Astrocyte (in vitro differentiated cells and primary cell): ENCODE measurements at regions not wholly inside any gene's neighbourhood (a gene's known extent, or its start where the extent isn't known, plus 50 kb on each side); places are given as distances from the start of the nearest gene placed in this dataset.
"Not testable (repeated sequence)": the region's sequence is repeated elsewhere in the genome, so short reads cannot be mapped to it uniquely, and the experiment has no call there.

Experiments
- DNase-seq: peaks from one replicate; pipeline ENCODE4 v3.0.0-alpha.2; 2010; ENCODE audit warnings: low read depth
- FAIRE-seq: peaks from 2 replicates; lab custom pipeline; 2011; peaks lifted over from hg19 to GRCh38; lab: Jason Lieb, UNC
- H2AFZ ChIP-seq: 2 replicates; pipeline ENCODE4 v1.6.0; 2012; ENCODE audit warnings: low read depth, low read length, inconsistent platforms
- H3K27ac ChIP-seq: 2 replicates; pipeline ENCODE4 v1.5.1; 2011; ENCODE audit warnings: low read depth, low read length, inconsistent platforms
- H3K27me3 ChIP-seq: 2 replicates; pipeline ENCODE4 v1.6.0; 2011; ENCODE audit warnings: low read length, inconsistent platforms; ENCODE audit not compliant: insufficient read depth
- H3K36me3 ChIP-seq: 2 replicates; pipeline ENCODE4 v1.5.1; 2011; ENCODE audit warnings: low read length, inconsistent platforms; ENCODE audit not compliant: insufficient read depth
- H3K4me1 ChIP-seq: 2 replicates; pipeline ENCODE4 v1.5.1; 2011; ENCODE audit warnings: low read length, inconsistent platforms; ENCODE audit not compliant: insufficient read depth
- H3K4me2 ChIP-seq: 2 replicates; pipeline ENCODE4 v1.6.0; 2012; ENCODE audit warnings: low read length, inconsistent platforms
- H3K4me3 ChIP-seq: 2 replicates; pipeline ENCODE4 v1.5.1; 2011; ENCODE audit warnings: low read depth, mild to moderate bottlenecking, low read length, inconsistent platforms; ENCODE audit not compliant: insufficient read depth
- H3K79me2 ChIP-seq: 2 replicates; pipeline ENCODE4 v1.6.0; 2012; ENCODE audit warnings: mild to moderate bottlenecking, low read length, inconsistent platforms; ENCODE audit not compliant: insufficient read depth
- H3K9ac ChIP-seq: 2 replicates; pipeline ENCODE4 v1.6.0; 2012; ENCODE audit warnings: mild to moderate bottlenecking, low read length, inconsistent platforms
- H3K9me3 ChIP-seq: 2 replicates; pipeline ENCODE4 v1.5.1; 2012; ENCODE audit warnings: low read depth, mild to moderate bottlenecking, low read length, inconsistent platforms; ENCODE audit not compliant: insufficient read depth
- H4K20me1 ChIP-seq: 2 replicates; pipeline ENCODE4 v1.6.0; 2012; ENCODE audit warnings: low read length, inconsistent platforms; ENCODE audit not compliant: insufficient read depth
- H3K27ac Mint-ChIP-seq: one replicate; pipeline ENCODE4 v1.8.0; 2021; ENCODE audit warnings: mild to moderate bottlenecking, mixed read lengths; ENCODE audit not compliant: unreplicated experiment
- H3K27me3 Mint-ChIP-seq: one replicate; pipeline ENCODE4 v1.8.0; 2021; ENCODE audit warnings: low read depth, mixed read lengths; ENCODE audit not compliant: unreplicated experiment
- H3K36me3 Mint-ChIP-seq: one replicate; pipeline ENCODE4 v1.8.0; 2021; ENCODE audit warnings: low read depth, mixed read lengths; ENCODE audit not compliant: unreplicated experiment
- H3K4me1 Mint-ChIP-seq: one replicate; pipeline ENCODE4 v1.8.0; 2021; ENCODE audit warnings: low read depth, mixed read lengths; ENCODE audit not compliant: unreplicated experiment
- H3K4me3 Mint-ChIP-seq: one replicate; pipeline ENCODE4 v1.8.0; 2021; ENCODE audit warnings: mild to moderate bottlenecking, moderate library complexity, mixed read lengths; ENCODE audit not compliant: unreplicated experiment
- H3K9me3 Mint-ChIP-seq: one replicate; pipeline ENCODE4 v1.8.0; 2021; ENCODE audit warnings: mild to moderate bottlenecking, mixed read lengths; ENCODE audit not compliant: unreplicated experiment
- EZH2 ChIP-seq: IDR thresholded peaks from 2 replicates; pipeline ENCODE4 v1.6.1; 2012; ENCODE audit warnings: mild to moderate bottlenecking, low read length, inconsistent platforms; ENCODE audit not compliant: insufficient read depth
- TF ChIP-seq, protein P1 (sequence below): IDR thresholded peaks from 2 replicates; pipeline ENCODE4 v1.5.1; 2011; ENCODE audit warnings: low read depth, mild to moderate bottlenecking, inconsistent platforms, low read length, moderate library complexity; ENCODE audit not compliant: insufficient read depth

DNA sequence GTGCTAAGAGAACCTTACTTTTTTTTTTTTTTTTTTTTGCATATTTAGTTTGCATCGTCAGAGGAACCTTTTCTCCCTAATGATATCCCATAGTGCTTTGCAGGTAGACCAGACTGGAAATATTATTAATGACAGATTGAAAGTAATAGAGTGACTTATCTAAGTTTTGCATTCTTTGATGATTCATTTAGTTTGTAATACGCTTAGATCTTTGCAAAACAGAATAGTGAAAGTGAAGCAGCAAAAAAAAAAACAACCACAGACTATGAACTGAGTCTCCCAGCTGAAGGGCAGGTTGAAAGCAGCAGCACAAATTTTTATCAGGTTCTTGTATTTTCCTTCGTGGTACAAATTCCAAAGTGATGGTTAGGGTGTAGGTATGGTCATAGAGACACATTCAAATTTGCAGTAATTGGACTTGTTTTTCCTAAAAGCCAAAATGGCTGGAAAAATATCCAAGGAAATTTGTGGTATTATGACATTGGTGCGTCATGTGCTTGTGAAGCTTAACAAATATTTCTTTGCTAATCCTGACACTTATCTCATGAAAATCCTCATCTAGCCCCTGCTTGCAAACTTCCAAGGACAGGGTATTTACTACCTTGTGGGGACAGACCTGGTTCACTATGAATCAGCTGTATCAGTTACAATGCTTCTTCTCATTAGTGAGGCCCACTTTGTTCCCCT lies 81.8 kb upstream of the CREB5 start:
- H3K27ac Mint-ChIP-seq = no peak overlapping the region
- FAIRE-seq (no peak), DNase-seq (no peak)
- Histone ChIP-seq H3K4me3 (no peak overlapping the region), H3K27ac (no peak overlapping the region), H3K9ac (no peak overlapping the region), H3K4me1 (no peaks in the 10 kb centered on the region), H2AFZ (no peak overlapping the region), H3K36me3 (no peaks in the 10 kb centered on the region), H4K20me1 (no peaks in the 10 kb centered on the region), H3K79me2 (no peaks in the 10 kb centered on the region), H3K9me3 (no peaks in the 10 kb centered on the region), H3K27me3 (peaks cover 13% of the 10 kb centered on the region), H3K4me2 (no peak overlapping the region)
- TF ChIP-seq, protein P1, sequence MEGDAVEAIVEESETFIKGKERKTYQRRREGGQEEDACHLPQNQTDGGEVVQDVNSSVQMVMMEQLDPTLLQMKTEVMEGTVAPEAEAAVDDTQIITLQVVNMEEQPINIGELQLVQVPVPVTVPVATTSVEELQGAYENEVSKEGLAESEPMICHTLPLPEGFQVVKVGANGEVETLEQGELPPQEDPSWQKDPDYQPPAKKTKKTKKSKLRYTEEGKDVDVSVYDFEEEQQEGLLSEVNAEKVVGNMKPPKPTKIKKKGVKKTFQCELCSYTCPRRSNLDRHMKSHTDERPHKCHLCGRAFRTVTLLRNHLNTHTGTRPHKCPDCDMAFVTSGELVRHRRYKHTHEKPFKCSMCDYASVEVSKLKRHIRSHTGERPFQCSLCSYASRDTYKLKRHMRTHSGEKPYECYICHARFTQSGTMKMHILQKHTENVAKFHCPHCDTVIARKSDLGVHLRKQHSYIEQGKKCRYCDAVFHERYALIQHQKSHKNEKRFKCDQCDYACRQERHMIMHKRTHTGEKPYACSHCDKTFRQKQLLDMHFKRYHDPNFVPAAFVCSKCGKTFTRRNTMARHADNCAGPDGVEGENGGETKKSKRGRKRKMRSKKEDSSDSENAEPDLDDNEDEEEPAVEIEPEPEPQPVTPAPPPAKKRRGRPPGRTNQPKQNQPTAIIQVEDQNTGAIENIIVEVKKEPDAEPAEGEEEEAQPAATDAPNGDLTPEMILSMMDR = no peak
- no peak for TF ChIP-seq EZH2
- H3K4me3 Mint-ChIP-seq = no peak overlapping the region
- no peaks in the 10 kb centered on the region for H3K36me3 Mint-ChIP-seq
- H3K9me3 Mint-ChIP-seq = peaks cover 4% of the 10 kb centered on the region
- no peaks in the 10 kb centered on the region for H3K4me1 Mint-ChIP-seq
- H3K27me3 Mint-ChIP-seq = peaks cover 3% of the 10 kb centered on the region

DNA sequence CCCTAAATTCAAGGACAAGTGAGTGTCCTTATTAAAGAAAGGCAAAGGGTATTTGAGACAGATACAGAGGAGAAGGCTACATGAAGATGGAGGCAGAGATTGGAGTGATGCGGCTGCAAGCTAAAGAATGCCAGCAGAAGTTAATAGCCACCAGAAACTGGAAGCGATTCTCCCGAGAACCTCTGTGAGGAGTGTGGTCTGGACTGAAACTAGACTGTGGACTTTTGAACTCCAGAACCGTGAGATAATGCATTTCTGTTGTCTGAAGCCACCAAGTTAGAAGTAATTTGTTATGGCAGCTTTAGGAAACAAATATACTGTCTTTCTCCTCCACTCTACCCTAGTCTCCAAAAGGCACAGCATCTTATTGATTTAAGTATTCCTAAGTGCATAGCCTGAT lies 80.3 kb upstream of the CREB5 start:
- Histone ChIP-seq H3K9ac (no peak overlapping the region), H3K79me2 (no peaks in the 10 kb centered on the region), H3K9me3 (no peaks in the 10 kb centered on the region), H3K4me2 (no peak overlapping the region), H4K20me1 (no peaks in the 10 kb centered on the region), H3K4me3 (no peak overlapping the region), H3K36me3 (no peaks in the 10 kb centered on the region), H3K27me3 (peaks cover 10% of the 10 kb centered on the region), H2AFZ (no peak overlapping the region), H3K27ac (no peak overlapping the region), H3K4me1 (no peaks in the 10 kb centered on the region)
- Mint-ChIP-seq H3K9me3 (peaks cover 4% of the 10 kb centered on the region), H3K27me3 (peaks cover 3% of the 10 kb centered on the region), H3K36me3 (no peaks in the 10 kb centered on the region), H3K4me3 (no peak overlapping the region), H3K27ac (no peak overlapping the region), H3K4me1 (no peaks in the 10 kb centered on the region)
- FAIRE-seq = no peak
- no peak for DNase-seq
- TF ChIP-seq, protein P1 = no peak
- TF ChIP-seq EZH2 = no peak

DNA sequence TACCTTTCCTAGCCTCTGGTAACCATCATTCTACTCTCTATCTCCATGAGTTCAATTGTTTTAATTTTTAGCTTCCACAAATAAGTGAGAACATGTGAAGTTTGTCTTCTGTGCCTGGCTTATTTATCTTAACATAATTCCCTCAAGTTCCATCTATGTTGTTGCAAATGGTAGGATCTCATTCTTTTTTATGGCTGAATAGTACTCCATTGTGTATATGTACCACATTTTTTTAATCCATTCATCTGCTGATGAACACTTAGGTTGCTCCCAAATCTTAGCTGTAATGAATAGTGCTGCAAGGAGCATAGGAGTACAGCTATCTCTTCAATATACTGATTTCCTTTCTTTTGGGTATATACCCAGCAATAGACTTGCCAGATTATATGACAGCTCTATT lies 78.8 kb upstream of the CREB5 start:
- H3K36me3 Mint-ChIP-seq, DNase-seq, H3K79me2 ChIP-seq, H3K4me3 ChIP-seq, H3K27ac ChIP-seq, H3K4me3 Mint-ChIP-seq, H3K4me1 ChIP-seq, H3K36me3 ChIP-seq, H3K9ac ChIP-seq, H2AFZ ChIP-seq, H3K9me3 Mint-ChIP-seq, H3K27ac Mint-ChIP-seq, H4K20me1 ChIP-seq, H3K9me3 ChIP-seq, H3K27me3 ChIP-seq, H3K4me1 Mint-ChIP-seq, FAIRE-seq, H3K27me3 Mint-ChIP-seq, H3K4me2 ChIP-seq: not testable (repeated sequence)
